ENCODE measurements at regions not wholly inside any gene's neighbourhood (a gene's known extent, or its start where the extent isn't known, plus 50 kb on each side); places are given as distances from the start of the nearest gene placed in this dataset.
"Not testable (repeated sequence)": the region's sequence is repeated elsewhere in the genome, so short reads cannot be mapped to it uniquely, and the experiment has no call there.

- no peak for DNase-seq (ENCODE audit: low read depth)
These were observed 128.4 kb upstream of the GOT2 start for GRCh38 chr16:58862334-58863021.

- DNase-seq (ENCODE audit: low read depth): no peak
These were observed 126.0 kb upstream of the GOT2 start for GRCh38 chr16:58859958-58860669.

GRCh38 chr16:58858577-58858976 is 124.5 kb upstream of the GOT2 start:
- DNase-seq (ENCODE audit: low read depth): not testable (repeated sequence)

- no peak for DNase-seq (ENCODE audit: low read depth)
These were observed 121.3 kb upstream of the GOT2 start for GRCh38 chr16:58855291-58855863.

- no peak for DNase-seq (ENCODE audit: low read depth)
These were observed 120.0 kb upstream of the GOT2 start for GRCh38 chr16:58853854-58854791.

GRCh38 chr16:58850678-58851020 is 116.5 kb upstream of the GOT2 start:
- DNase-seq (ENCODE audit: low read depth): no peak

- no peak for DNase-seq (ENCODE audit: low read depth)
These were observed 116.0 kb upstream of the GOT2 start for GRCh38 chr16:58850019-58850677.

- DNase-seq (ENCODE audit: low read depth): no peak
These were observed 114.5 kb upstream of the GOT2 start for GRCh38 chr16:58848662-58849002.

- DNase-seq (ENCODE audit: low read depth): no peak
These were observed 114.0 kb upstream of the GOT2 start for GRCh38 chr16:58847902-58848661.

GRCh38 chr16:58846226-58846625 is 112.1 kb upstream of the GOT2 start:
- not testable (repeated sequence) for DNase-seq (ENCODE audit: low read depth)

GRCh38 chr16:58843675-58844074 is 109.6 kb upstream of the GOT2 start:
- no peak for DNase-seq (ENCODE audit: low read depth)

GRCh38 chr16:58842746-58843145 is 108.6 kb upstream of the GOT2 start:
- DNase-seq (ENCODE audit: low read depth): no peak

GRCh38 chr16:58842156-58842555 is 108.0 kb upstream of the GOT2 start:
- no peak for DNase-seq (ENCODE audit: low read depth)

- DNase-seq (ENCODE audit: low read depth): no peak
These were observed 103.8 kb upstream of the GOT2 start for GRCh38 chr16:58837950-58838349.

GRCh38 chr16:58836427-58836826 is 102.3 kb upstream of the GOT2 start:
- no peak for DNase-seq (ENCODE audit: low read depth)

GRCh38 chr16:58832386-58832895 is 98.3 kb upstream of the GOT2 start:
- DNase-seq (ENCODE audit: low read depth): no peak

GRCh38 chr16:58831386-58831785 is 97.3 kb upstream of the GOT2 start:
- no peak for DNase-seq (ENCODE audit: low read depth)

- DNase-seq (ENCODE audit: low read depth): no peak
These were observed 94.9 kb upstream of the GOT2 start for GRCh38 chr16:58828901-58829545.

GRCh38 chr16:58824201-58824600 is 90.1 kb upstream of the GOT2 start:
- no peak for DNase-seq (ENCODE audit: low read depth)

- no peak for DNase-seq (ENCODE audit: low read depth)
These were observed 87.8 kb upstream of the GOT2 start for GRCh38 chr16:58821886-58822285.
